Stimulated activated CD8-positive, alpha-beta memory T cell treated with anti-CD3 and anti-CD28 coated beads, Interleukin-7, amount 100 ng/mL, for 4 hours (primary cell): ENCODE measurements at regions not wholly inside any gene's neighbourhood (a gene's known extent, or its start where the extent isn't known, plus 50 kb on each side); places are given as distances from the start of the nearest gene placed in this dataset.

ENCODE experiments used
- DNase-seq, 2 donors: peaks; one replicate each; pipeline ENCODE4 v3.0.0-alpha.2; 2020; ENCODE audit warnings: low read depth in 2 of 2

- DNase-seq: no peak
Observed at GRCh38 chr17:72005332-72006163, 115.3 kb upstream of the SOX9 start.

GRCh38 chr17:72008236-72008876 lies 112.5 kb upstream of the SOX9 start:
- DNase-seq: no peak

- DNase-seq: no peak
Observed at GRCh38 chr17:72011561-72011960, 109.3 kb upstream of the SOX9 start.

- no peak for DNase-seq
Observed at GRCh38 chr17:72021417-72022041, 99.3 kb upstream of the SOX9 start.

- no peak for DNase-seq
Observed at GRCh38 chr17:72022328-72023275, 98.2 kb upstream of the SOX9 start.

GRCh38 chr17:72024457-72024856 lies 96.4 kb upstream of the SOX9 start:
- no peak for DNase-seq

- DNase-seq: no peak
Observed at GRCh38 chr17:72025113-72025512, 95.7 kb upstream of the SOX9 start.

GRCh38 chr17:72030067-72030899 lies 90.5 kb upstream of the SOX9 start:
- DNase-seq: no peak

GRCh38 chr17:72031219-72031884 lies 89.5 kb upstream of the SOX9 start:
- DNase-seq: no peak

GRCh38 chr17:72033334-72033733 lies 87.5 kb upstream of the SOX9 start:
- DNase-seq: no peak

GRCh38 chr17:72034000-72034399 lies 86.8 kb upstream of the SOX9 start:
- no peak for DNase-seq

GRCh38 chr17:72038427-72038826 lies 82.4 kb upstream of the SOX9 start:
- no peak for DNase-seq

GRCh38 chr17:72039490-72039889 lies 81.3 kb upstream of the SOX9 start:
- no peak for DNase-seq

GRCh38 chr17:72046178-72046577 lies 74.6 kb upstream of the SOX9 start:
- DNase-seq: no peak

GRCh38 chr17:72046643-72047612 lies 73.9 kb upstream of the SOX9 start:
- DNase-seq: no peak

GRCh38 chr17:72049914-72050313 lies 70.9 kb upstream of the SOX9 start:
- no peak for DNase-seq

- DNase-seq: no peak
Observed at GRCh38 chr17:72053036-72053435, 67.8 kb upstream of the SOX9 start.

GRCh38 chr17:72053449-72053848 lies 67.4 kb upstream of the SOX9 start:
- no peak for DNase-seq

GRCh38 chr17:72056155-72056554 lies 64.7 kb upstream of the SOX9 start:
- no peak for DNase-seq
